ENCODE measurements at regions not wholly inside any gene's neighbourhood (a gene's known extent, or its start where the extent isn't known, plus 50 kb on each side); places are given as distances from the start of the nearest gene placed in this dataset.

DNA sequence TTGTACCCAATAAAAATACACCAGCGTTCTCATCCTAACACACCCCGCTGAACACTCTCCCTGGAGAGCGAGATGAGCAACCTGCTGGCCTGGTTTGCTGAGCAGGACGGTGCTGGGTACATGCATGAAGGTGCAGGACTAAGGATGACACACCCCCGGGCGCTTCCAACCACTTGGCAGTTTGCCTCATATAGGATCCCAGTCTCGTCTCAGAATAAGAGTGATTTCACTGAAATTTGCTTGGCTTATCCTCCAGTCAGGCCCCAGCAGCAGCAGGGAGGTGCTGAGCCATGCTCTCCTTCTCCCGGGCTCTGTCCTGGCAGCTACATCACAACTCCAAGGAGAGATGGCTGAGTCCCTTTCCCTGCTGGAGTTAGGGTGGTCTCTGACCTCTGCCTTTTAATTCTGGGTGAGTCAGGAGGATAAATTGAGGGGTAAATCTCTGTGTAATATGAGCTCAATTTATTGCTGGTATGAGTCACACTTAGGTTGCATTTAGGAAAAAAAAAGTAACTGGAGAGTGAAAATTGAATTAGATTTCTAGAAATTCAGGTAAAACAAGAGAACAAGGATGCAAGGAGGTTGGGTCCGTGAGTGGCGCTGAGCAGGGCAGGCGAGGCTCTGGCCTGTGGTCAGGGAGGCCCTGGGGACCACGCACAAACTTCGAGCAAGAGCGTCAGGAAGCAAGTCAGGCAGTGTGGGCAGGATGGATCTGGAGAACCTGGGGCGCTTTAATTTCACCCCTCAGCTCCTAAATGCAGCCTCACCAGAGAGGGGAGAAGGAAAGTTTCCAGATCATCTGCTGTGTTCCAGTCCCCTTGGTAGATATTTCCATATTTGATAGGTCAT is 974.0 kb downstream of the TBC1D22A start:
- TF ChIP-seq SNAI2 (CRISPR knock-in tag; IDR thresholded peaks at IDR 0.05) (no peak), BACH2 (CRISPR knock-in tag; IDR thresholded peaks at IDR 0.05; ENCODE audit: borderline replicate concordance) (no peak), ZFP30 (CRISPR knock-in tag; IDR thresholded peaks at IDR 0.05) (no peak), RARB (CRISPR knock-in tag; IDR thresholded peaks at IDR 0.05) (no peak)
- TF ChIP-seq, protein P1, sequence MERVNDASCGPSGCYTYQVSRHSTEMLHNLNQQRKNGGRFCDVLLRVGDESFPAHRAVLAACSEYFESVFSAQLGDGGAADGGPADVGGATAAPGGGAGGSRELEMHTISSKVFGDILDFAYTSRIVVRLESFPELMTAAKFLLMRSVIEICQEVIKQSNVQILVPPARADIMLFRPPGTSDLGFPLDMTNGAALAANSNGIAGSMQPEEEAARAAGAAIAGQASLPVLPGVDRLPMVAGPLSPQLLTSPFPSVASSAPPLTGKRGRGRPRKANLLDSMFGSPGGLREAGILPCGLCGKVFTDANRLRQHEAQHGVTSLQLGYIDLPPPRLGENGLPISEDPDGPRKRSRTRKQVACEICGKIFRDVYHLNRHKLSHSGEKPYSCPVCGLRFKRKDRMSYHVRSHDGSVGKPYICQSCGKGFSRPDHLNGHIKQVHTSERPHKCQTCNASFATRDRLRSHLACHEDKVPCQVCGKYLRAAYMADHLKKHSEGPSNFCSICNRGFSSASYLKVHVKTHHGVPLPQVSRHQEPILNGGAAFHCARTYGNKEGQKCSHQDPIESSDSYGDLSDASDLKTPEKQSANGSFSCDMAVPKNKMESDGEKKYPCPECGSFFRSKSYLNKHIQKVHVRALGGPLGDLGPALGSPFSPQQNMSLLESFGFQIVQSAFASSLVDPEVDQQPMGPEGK (CRISPR knock-in tag; IDR thresholded peaks at IDR 0.05; ENCODE audit: borderline replicate concordance): no peak
- TF ChIP-seq, protein P2, sequence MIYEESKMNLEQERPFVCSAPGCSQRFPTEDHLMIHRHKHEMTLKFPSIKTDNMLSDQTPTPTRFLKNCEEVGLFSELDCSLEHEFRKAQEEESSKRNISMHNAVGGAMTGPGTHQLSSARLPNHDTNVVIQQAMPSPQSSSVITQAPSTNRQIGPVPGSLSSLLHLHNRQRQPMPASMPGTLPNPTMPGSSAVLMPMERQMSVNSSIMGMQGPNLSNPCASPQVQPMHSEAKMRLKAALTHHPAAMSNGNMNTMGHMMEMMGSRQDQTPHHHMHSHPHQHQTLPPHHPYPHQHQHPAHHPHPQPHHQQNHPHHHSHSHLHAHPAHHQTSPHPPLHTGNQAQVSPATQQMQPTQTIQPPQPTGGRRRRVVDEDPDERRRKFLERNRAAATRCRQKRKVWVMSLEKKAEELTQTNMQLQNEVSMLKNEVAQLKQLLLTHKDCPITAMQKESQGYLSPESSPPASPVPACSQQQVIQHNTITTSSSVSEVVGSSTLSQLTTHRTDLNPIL (CRISPR knock-in tag; IDR thresholded peaks at IDR 0.05; ENCODE audit: low read depth): no peak
- TF ChIP-seq, protein P3, sequence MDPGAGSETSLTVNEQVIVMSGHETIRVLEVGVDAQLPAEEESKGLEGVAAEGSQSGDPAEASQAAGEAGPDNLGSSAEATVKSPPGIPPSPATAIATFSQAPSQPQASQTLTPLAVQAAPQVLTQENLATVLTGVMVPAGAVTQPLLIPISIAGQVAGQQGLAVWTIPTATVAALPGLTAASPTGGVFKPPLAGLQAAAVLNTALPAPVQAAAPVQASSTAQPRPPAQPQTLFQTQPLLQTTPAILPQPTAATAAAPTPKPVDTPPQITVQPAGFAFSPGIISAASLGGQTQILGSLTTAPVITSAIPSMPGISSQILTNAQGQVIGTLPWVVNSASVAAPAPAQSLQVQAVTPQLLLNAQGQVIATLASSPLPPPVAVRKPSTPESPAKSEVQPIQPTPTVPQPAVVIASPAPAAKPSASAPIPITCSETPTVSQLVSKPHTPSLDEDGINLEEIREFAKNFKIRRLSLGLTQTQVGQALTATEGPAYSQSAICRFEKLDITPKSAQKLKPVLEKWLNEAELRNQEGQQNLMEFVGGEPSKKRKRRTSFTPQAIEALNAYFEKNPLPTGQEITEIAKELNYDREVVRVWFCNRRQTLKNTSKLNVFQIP (CRISPR knock-in tag; IDR thresholded peaks at IDR 0.05; ENCODE audit: borderline replicate concordance, low read depth): no peak

Data from SK-N-SH treated with all-trans-retinoic acid at 6 μM for 48 hours (cell line).